ENCODE measurements at regions not wholly inside any gene's neighbourhood (a gene's known extent, or its start where the extent isn't known, plus 50 kb on each side); places are given as distances from the start of the nearest gene placed in this dataset.

GRCh38 chr1:238895911-238896310 is 490.5 kb upstream of the CHRM3 start:
- DNase-seq: no peak

- no peak for DNase-seq
Measured at GRCh38 chr1:238892612-238893011, 493.8 kb upstream of the CHRM3 start.

- DNase-seq: no peak
Measured at GRCh38 chr1:238861342-238862066, 524.9 kb upstream of the CHRM3 start.

- DNase-seq: no peak
Measured at GRCh38 chr1:238833919-238834318, 552.4 kb upstream of the CHRM3 start.

- no peak for DNase-seq
Measured at GRCh38 chr1:238832106-238832505, 554.3 kb upstream of the CHRM3 start.

GRCh38 chr1:238830036-238830611 is 556.2 kb upstream of the CHRM3 start:
- DNase-seq: no peak

GRCh38 chr1:238826891-238827290 is 559.5 kb upstream of the CHRM3 start:
- DNase-seq: no peak

GRCh38 chr1:238823416-238823815 is 563.0 kb upstream of the CHRM3 start:
- no peak for DNase-seq

GRCh38 chr1:238811211-238811879 is 575.0 kb upstream of the CHRM3 start:
- DNase-seq: no peak

- no peak for DNase-seq
Measured at GRCh38 chr1:238790882-238791281, 595.5 kb upstream of the CHRM3 start.

GRCh38 chr1:238789916-238790667 is 596.3 kb upstream of the CHRM3 start:
- DNase-seq: no peak

GRCh38 chr1:238787471-238787870 is 598.9 kb upstream of the CHRM3 start:
- no peak for DNase-seq

- no peak for DNase-seq
Measured at GRCh38 chr1:238783633-238784032, 602.7 kb upstream of the CHRM3 start.

- no peak for DNase-seq
Measured at GRCh38 chr1:238779716-238780115, 606.7 kb upstream of the CHRM3 start.

GRCh38 chr1:238778113-238778512 is 608.3 kb upstream of the CHRM3 start:
- no peak for DNase-seq

GRCh38 chr1:238777551-238777950 is 608.8 kb upstream of the CHRM3 start:
- no peak for DNase-seq

GRCh38 chr1:238776126-238776525 is 610.2 kb upstream of the CHRM3 start:
- DNase-seq: no peak

GRCh38 chr1:238772322-238772721 is 614.0 kb upstream of the CHRM3 start:
- no peak for DNase-seq

- no peak for DNase-seq
Measured at GRCh38 chr1:238767321-238767720, 619.0 kb upstream of the CHRM3 start.

GRCh38 chr1:238764779-238765178 is 621.6 kb upstream of the CHRM3 start:
- no peak for DNase-seq

GRCh38 chr1:238753252-238753651 is 633.1 kb upstream of the CHRM3 start:
- DNase-seq: no peak

- DNase-seq: no peak
Measured at GRCh38 chr1:238752327-238752726, 634.0 kb upstream of the CHRM3 start.

- no peak for DNase-seq
Measured at GRCh38 chr1:238745069-238745468, 641.3 kb upstream of the CHRM3 start.

- no peak for DNase-seq
Measured at GRCh38 chr1:238738892-238739291, 647.5 kb upstream of the CHRM3 start.

Measured in NCI-H1694 treated with DMSO at 0.1 percent for 48 hours (cell line).